ENCODE measurements at regions not wholly inside any gene's neighbourhood (a gene's known extent, or its start where the extent isn't known, plus 50 kb on each side); places are given as distances from the start of the nearest gene placed in this dataset.
"Not testable (repeated sequence)": the region's sequence is repeated elsewhere in the genome, so short reads cannot be mapped to it uniquely, and the experiment has no call there.

DNA sequence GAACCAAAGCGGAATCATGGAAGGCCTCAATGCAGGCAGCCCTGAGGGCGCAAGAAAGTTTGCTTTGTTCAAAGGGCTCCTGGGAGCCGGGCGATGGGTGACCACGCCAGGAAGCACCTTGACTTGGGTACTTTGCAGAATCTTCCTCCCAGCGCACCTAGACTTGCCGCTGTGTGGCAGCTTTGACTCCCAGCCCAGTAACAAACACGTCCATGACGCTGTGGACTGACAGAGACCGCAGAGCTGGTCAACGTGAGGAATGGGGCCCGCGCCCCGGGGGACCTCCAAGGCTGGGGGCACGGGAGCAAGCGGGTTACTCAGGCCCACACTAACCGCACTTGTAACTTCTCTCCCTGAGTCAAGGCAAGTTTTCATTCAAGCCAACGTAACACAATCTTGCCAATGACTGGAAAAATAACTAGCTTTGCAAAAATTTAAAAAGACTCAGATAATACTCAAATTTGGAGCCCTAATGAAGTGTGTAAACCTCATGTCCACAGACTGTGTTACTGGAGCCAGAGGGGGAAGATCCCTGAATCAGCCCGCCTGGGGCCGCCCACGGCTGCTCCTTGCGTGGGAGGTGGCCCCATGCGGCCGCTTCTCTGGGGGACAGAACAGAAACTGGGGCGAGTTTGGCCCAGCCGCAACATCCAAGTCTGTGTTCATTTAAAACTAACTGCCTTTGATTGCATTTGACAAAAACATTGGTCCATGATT lies 130.8 kb downstream of the DNAJB6 start:
- no peak for DNase-seq (ENCODE audit: low read depth)

GRCh38 chr7:157468221-157469111 lies 131.7 kb downstream of the DNAJB6 start:
- DNase-seq (ENCODE audit: low read depth) = no peak

GRCh38 chr7:157469181-157470016 lies 132.6 kb downstream of the DNAJB6 start:
- DNase-seq (ENCODE audit: low read depth) = no peak

DNA sequence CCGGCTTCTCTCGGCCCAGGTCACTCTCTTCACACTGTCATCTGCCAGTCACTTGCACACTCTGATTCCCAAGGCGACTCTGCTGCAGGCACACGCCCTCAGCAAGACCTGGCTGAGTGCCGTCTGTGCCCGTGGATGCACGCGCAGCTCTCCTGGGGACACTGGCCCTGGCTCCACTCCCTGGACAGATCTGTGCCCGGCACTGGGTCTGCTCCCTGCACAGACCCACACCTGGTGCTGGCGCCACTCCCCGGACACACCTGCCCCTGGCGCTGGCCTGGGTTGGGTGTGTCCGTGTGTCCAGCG lies 133.2 kb downstream of the DNAJB6 start:
- DNase-seq (ENCODE audit: low read depth) = no peak

GRCh38 chr7:157470701-157471131 lies 133.9 kb downstream of the DNAJB6 start:
- DNase-seq (ENCODE audit: low read depth) = no peak

DNA sequence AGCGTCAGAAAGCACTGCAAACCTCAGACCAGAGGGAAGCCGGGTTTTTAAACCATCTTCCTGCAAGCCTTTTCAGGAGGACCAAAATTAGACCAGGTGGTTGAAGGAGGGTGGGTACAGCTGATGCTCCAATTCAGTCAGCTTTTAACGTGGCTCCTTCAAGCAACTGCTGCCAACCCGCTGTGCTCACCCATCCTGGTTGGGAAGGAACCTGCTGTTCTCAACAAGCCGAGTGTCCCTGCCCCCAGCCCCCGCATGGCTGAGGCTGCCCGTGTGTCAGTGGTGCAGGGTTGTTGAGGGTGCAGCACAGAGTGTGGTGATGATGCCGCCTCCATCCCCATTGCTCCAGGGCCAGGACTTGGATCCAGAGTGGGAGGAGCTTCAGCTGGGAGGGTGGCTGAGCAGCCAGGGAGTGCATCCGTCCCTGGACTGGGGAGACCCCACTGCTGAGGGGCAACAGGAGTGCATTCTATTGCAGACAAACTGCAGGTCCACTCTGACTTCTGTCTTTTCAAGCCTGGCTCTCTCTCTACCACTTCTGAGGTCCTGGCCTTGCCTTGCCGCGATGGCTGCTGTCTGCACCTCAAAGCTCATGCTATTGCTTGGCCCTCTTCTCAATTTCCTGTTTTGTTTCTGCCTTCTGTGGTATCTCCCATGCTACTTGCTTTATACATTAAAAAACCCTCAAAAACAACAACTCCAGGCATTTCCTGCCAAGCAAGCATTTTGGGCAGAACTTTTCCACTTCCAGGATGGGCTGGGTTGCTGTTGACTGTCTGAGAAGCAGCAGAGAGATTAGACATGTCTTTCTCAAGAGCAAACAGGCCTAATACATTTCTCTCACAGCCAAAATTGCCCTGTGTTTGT lies 134.7 kb downstream of the DNAJB6 start:
- DNase-seq (ENCODE audit: low read depth) = no peak

DNA sequence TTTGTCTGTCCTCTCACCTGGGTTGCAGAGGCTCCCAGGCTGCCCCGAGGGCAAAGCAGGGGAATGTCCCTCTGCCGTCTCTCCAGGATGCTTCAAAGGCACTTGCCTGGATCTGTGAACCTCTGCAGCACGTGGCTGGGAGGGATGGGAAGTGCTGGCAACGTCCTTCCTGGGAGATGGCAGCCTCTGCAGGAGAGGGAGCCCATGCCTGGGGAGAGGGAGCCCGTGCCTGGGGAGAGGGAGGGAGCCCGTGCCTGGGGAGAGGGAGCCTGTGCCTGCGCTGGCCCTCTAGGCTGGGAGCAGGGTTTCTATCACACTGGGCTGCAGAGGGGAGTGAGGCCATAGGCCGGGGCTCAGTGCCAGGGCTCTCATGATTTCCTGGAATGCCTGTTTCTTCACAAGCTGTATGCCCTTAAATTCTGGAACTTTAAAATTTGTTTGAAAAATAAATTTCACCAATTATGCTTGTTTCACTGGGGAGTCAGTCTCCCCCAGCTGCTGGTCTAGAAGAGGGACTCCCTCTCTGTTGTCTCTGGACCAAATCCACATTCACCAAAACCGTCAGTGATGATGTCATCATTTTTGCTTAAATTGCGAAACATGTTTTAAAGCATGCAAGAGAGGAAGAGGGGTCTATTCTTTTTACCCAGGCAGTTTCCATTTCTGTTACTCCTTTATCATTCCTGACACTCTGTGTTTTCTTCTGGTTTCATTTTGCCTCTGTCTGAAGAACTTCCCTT lies 135.7 kb downstream of the DNAJB6 start:
- no peak for DNase-seq (ENCODE audit: low read depth)

DNA sequence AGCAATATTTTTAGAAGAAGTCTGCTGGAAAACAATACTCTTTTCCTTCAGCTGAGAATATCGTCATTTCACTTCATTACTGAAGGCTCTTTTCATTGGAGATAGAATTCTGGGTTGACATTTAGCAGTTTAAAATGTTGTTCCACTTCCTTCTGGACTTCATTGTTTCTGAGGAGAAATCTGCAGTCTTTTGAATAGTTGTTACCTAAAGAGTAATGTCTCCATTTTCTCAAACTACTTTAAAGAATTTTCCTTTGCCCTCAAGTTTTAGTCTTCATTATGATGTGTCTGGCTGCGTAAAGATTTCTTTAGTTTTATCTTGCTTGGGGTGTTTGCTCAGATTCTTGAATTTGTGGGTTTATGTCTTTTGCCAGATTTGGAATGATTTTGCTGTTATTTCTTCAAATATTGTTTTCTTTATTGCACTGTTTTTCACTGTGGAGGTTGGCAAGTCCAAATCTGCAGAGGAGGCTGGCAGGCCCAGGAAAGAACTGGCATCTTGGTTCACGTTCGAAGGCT lies 136.3 kb downstream of the DNAJB6 start:
- DNase-seq (ENCODE audit: low read depth) = no peak

DNA sequence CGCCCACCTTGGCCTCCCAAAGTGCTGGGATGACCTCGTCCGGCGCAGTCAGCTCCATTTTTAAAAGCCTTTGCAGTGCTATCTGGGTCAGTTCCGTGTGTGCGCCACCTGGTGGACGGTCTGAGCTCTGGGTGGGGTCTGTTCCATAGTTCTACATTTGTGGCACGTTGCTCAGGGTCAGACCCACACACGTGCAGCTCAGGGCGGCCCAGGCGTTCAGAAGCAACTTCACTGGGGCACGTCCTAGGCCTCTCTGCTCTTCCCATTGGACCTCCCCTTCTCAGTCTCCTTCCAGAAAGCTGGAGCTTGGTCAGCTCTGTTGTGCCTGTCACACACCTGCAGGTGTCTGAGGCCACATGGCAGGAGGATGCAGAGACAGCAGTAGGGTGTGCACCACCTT lies 137.9 kb downstream of the DNAJB6 start:
- DNase-seq (ENCODE audit: low read depth) = peak; percentile 18

GRCh38 chr7:157475095-157475494 lies 138.3 kb downstream of the DNAJB6 start:
- DNase-seq (ENCODE audit: low read depth) = no peak

DNA sequence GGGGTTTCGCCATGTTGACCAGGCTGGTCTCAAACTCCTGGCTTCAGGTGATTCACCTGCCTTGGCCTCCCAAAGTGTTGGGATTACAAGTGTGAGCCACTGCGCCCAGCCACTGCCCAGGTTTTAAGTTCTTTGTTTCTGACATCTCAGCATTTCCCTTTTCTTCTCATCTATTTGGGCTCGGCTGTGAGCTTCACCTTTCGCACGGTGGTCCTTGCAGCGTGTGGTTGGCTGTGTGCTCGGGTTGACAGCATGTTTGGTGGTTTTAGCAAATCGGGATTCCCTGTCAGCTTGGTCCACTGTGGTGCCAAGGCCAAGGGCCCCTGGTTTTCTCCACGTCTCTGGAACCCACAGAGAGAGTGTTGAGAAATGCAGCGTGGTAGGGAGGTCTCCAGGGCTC lies 138.8 kb downstream of the DNAJB6 start:
- DNase-seq (ENCODE audit: low read depth) = no peak

GRCh38 chr7:157476201-157476600 lies 139.4 kb downstream of the DNAJB6 start:
- DNase-seq (ENCODE audit: low read depth) = no peak

- no peak for DNase-seq (ENCODE audit: low read depth)
Observed at GRCh38 chr7:157476654-157477549, 140.1 kb downstream of the DNAJB6 start.

DNA sequence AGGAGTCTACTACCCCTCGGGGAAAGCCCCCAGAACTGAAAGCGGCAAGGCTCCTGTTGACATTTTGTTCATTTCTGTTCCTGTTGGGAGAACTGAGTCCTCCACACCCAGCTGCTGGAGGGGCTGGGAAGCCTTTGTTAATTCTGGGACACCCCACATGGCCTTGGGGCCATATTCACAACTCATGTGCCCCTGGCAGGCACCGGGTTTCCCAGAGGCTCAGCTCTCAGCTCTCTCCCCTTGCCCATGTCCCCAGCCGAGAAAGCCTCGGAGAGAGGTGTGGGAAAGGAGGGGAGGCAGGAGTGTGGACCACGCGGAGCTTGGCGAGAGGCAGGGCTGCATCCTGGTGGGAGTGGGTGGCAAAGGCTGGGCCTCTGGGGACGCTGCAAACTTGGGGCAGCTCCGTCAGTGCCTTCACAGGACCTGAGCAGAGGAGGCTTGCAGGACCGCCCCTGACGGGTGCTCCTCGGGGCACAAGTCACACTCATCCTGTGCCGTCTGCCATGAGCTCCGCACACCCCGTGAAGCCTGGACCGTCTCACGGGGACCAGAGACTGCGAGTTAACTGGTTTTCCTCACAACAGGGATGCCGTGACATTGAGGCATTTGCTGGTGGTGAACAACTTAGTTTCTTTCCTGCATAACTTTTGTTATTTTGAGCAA lies 140.9 kb downstream of the DNAJB6 start:
- peak; percentile 2 for DNase-seq (ENCODE audit: low read depth)

DNA sequence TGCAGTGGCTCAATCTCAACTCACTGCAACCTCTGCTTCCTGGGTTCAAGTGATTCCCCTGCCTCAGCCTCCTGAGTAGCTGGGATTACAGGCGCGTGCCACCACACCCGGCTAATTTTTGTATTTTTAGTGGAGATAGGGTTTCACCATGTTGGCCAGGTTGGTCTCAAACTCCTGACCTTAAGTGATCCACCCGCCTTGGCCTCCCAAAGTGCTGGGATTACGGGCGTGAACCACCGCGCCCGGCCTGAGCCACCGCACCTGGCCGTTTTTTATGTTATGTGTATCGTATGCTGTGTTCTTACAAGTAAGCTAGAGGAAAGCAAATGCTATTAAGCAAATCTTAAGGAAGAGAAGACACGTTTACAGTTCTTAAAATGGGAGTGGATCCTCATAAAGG lies 141.8 kb downstream of the DNAJB6 start:
- DNase-seq (ENCODE audit: low read depth) = not testable (repeated sequence)

DNA sequence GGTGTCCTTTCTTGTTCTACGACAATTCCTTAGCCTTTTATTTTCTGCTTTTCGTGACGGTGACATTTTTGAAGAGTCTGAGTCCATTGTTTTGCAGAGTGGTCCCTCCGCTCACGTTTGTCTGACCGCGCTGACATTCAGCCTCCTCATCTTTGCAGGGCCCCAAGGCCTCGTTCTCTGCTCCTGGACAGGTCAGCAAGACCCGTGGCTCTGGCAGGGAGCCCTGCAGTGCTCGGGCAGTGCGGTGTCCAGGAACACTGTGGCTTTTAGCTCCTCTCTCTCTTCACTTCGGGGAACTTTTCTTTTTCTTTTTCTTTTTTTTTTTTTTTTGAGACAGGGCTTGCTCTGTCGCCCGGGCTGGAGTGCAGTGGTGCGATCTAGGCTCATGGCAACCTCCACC lies 142.5 kb downstream of the DNAJB6 start:
- DNase-seq (ENCODE audit: low read depth) = no peak

- no peak for DNase-seq (ENCODE audit: low read depth)
Observed at GRCh38 chr7:157480371-157481050, 143.7 kb downstream of the DNAJB6 start.

DNA sequence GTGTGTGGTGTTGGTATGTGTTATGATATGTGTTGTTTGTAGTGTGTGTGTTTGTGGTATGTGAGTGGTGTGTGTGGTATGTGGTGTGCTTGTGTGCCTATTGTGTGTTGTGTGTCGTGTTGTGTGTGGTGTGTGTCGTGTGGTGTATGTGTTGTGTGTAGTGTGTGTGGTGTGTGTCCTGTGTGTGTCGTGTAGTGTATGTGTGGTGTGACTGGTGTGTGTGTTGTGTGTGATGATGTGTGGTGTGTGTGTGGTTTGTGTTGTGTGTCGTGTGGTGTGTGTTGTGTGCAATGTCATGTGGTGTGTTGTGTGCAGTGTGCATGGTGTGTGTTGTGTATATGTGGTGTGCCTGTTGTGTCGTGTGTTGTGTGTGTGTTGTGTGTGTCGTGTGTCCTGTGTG lies 144.6 kb downstream of the DNAJB6 start:
- DNase-seq (ENCODE audit: low read depth) = no peak

DNA sequence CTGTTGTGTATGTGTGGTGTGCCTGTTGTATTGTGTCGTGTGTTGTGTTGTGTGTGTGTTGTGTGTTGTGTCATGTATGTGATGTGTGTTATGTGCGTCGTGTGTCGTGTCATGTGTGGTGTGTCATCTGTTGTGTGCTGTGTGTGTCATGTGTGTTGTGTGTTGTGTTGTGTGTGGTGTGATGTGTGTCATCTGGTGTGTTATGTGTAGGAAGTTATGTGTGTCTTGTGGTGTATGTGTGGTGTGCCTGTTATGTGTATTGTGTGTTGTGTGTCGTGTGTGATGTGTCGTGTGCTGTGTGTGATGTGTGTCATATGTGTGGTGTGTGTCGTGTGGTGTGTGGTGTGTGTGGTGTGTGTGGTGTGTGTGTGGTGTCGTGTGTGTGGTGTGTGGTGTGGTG lies 145.2 kb downstream of the DNAJB6 start:
- DNase-seq (ENCODE audit: low read depth) = no peak

Data from EH (cell line).